Cardiac muscle cell (in vitro differentiated cells and primary cell): ENCODE measurements at regions not wholly inside any gene's neighbourhood (a gene's known extent, or its start where the extent isn't known, plus 50 kb on each side); places are given as distances from the start of the nearest gene placed in this dataset.

ENCODE experiments used
- DNase-seq, 2 donors: peaks; one replicate each; pipeline versions ENCODE4 v3.0.0 to v3.0.0-alpha.2; 2010 to 2017; ENCODE audit warnings: low read depth in 1 of 2, low spot score in 1 of 2
- H3K27ac ChIP-seq: fragments of 200-600 bp; sonication (generic); 2 replicates; pipeline ENCODE4 v1.5.1; 2016
- H3K27me3 ChIP-seq: fragments of 200-600 bp; sonication (generic); 2 replicates; pipeline ENCODE4 v1.6.0; 2016; ENCODE audit warnings: control low read depth
- H3K36me3 ChIP-seq: fragments of 200-600 bp; sonication (generic); 2 replicates; pipeline ENCODE4 v1.5.1; 2016; ENCODE audit warnings: control low read depth
- H3K4me1 ChIP-seq: fragments of 200-600 bp; sonication (generic); 2 replicates; pipeline ENCODE4 v1.8.1; 2017; ENCODE audit warnings: low read depth, mild to moderate bottlenecking, mixed run types
- H3K4me3 ChIP-seq: fragments of 200-600 bp; sonication (generic); 2 replicates; pipeline ENCODE4 v1.5.1; 2016; ENCODE audit warnings: mild to moderate bottlenecking
- H3K9me3 ChIP-seq: fragments of 200-600 bp; sonication (generic); 2 replicates; pipeline ENCODE4 v1.5.1; 2017; ENCODE audit warnings: low read depth, mild to moderate bottlenecking, control low read depth
- CTCF ChIP-seq: IDR thresholded peaks from 2 replicates; pipeline ENCODE4 v1.5.1; 2012; ENCODE audit warnings: low read depth, mild to moderate bottlenecking, low read length

DNA sequence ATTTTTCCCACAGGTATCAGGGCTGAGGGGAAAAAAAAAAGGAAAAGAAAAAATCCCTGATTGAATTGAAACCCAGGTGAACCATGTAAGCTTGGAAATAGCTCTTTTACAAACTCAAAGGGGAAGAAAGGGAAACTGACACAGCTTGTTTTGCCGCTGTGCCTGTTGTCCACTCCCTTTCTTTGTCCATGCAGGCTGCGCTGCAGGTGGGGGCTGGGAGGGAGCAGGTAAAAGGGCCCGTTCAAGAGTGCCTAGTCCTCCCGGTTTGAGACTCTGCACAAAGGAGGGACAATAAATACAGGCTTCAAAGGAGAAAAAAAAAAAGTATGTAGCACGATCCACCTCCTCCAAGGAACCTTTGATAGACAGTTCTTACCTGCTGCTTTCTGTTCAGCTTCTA lies 194.8 kb downstream of the GRIN2B start:
- no peak for TF ChIP-seq CTCF
- Histone ChIP-seq H3K36me3 (no peaks in the 10 kb centered on the region), H3K27me3 (no peaks in the 10 kb centered on the region), H3K4me1 (no peaks in the 10 kb centered on the region), H3K9me3 (no peaks in the 10 kb centered on the region), H3K27ac (no peak overlapping the region), H3K4me3 (no peak overlapping the region)
- DNase-seq, result no peak

DNA sequence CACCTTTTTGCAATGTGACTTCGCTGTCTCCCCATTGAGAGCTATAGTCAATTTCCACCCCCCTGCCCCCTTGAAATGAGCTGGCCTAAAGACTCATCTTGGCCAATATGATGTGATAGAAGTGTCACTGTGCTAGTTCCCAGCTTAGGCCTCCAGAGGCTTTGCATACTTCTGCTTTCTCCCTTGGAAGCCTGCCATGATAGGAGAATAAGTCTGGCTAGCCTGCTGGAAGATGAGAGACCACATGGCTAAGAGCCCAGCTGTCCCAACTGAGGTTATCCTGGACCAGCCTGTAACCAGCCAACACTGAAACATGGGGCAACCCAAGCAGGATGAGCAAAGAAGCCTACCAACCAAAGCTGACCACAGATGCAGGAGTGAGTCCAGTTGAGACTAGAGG lies 196.9 kb downstream of the GRIN2B start:
- TF ChIP-seq CTCF, result no peak
- Histone ChIP-seq H3K27ac (no peak overlapping the region), H3K4me3 (no peak overlapping the region), H3K36me3 (no peaks in the 10 kb centered on the region), H3K9me3 (no peaks in the 10 kb centered on the region), H3K27me3 (no peaks in the 10 kb centered on the region), H3K4me1 (no peaks in the 10 kb centered on the region)
- DNase-seq, result peak in 1 of 2 donors; percentile 26

- Histone ChIP-seq H3K27me3 (no peaks in the 10 kb centered on the region), H3K36me3 (no peaks in the 10 kb centered on the region), H3K4me3 (no peak overlapping the region), H3K27ac (no peak overlapping the region), H3K9me3 (no peaks in the 10 kb centered on the region), H3K4me1 (no peaks in the 10 kb centered on the region)
- TF ChIP-seq CTCF, result no peak
- DNase-seq, result peak in 1 of 2 donors; percentile 39
These were observed 200.9 kb downstream of the GRIN2B start for GRCh38 chr12:13780453-13780852.

GRCh38 chr12:13777374-13777773 lies 204.0 kb downstream of the GRIN2B start:
- H3K27ac ChIP-seq, result no peak overlapping the region
- H3K9me3 ChIP-seq, result no peaks in the 10 kb centered on the region
- no peak for DNase-seq
- no peaks in the 10 kb centered on the region for H3K4me1 ChIP-seq
- H3K27me3 ChIP-seq, result no peaks in the 10 kb centered on the region
- TF ChIP-seq CTCF, result no peak
- no peaks in the 10 kb centered on the region for H3K36me3 ChIP-seq
- H3K4me3 ChIP-seq, result no peak overlapping the region

GRCh38 chr12:13772264-13772663 lies 209.1 kb downstream of the GRIN2B start:
- no peak for DNase-seq
- TF ChIP-seq CTCF, result no peak
- H3K27me3 ChIP-seq, result no peaks in the 10 kb centered on the region
- H3K4me3 ChIP-seq, result no peak overlapping the region
- no peak overlapping the region for H3K27ac ChIP-seq
- H3K36me3 ChIP-seq, result no peaks in the 10 kb centered on the region
- H3K4me1 ChIP-seq, result no peaks in the 10 kb centered on the region
- H3K9me3 ChIP-seq, result no peaks in the 10 kb centered on the region

DNA sequence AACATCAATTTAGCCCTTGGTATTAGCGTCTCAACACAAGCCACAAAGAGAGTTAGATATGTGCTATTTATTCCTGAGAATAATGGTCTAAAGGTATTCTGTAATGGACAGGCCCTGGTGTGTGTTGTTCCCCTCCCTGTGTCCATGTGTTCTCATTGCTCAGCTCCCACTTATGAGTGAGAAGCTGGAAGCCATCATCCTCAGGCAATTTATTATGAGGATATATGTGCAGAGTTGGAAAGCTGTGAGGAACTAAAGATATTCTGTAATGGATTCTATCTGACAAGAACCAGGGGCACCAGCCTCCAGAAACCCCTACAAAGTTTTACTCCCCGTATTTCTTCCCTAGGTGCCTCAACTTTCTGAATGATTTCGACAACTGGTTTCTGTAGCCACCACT lies 210.8 kb downstream of the GRIN2B start:
- H3K4me3 ChIP-seq, result no peak overlapping the region
- no peak for DNase-seq
- TF ChIP-seq CTCF, result no peak
- no peaks in the 10 kb centered on the region for H3K4me1 ChIP-seq
- no peak overlapping the region for H3K27ac ChIP-seq
- no peaks in the 10 kb centered on the region for H3K27me3 ChIP-seq
- no peaks in the 10 kb centered on the region for H3K36me3 ChIP-seq
- no peaks in the 10 kb centered on the region for H3K9me3 ChIP-seq
